ENCODE measurements at regions not wholly inside any gene's neighbourhood (a gene's known extent, or its start where the extent isn't known, plus 50 kb on each side); places are given as distances from the start of the nearest gene placed in this dataset.

GRCh38 chr6:154632119-154632518 lies 101.1 kb upstream of the SCAF8 start:
- TF ChIP-seq GATA2 (IDR thresholded peaks at IDR 0.05; ENCODE audit: low read depth, low read length) (no peak), GATA3 (IDR thresholded peaks at IDR 0.05; ENCODE audit: low read depth, low read length) (no peak)

GRCh38 chr6:154637392-154637791 lies 95.8 kb upstream of the SCAF8 start:
- TF ChIP-seq GATA2 (IDR thresholded peaks at IDR 0.05; ENCODE audit: low read depth, low read length) (no peak), GATA3 (IDR thresholded peaks at IDR 0.05; ENCODE audit: low read depth, low read length) (no peak)

GRCh38 chr6:154638369-154638768 lies 94.8 kb upstream of the SCAF8 start:
- TF ChIP-seq GATA3 (IDR thresholded peaks at IDR 0.05; ENCODE audit: low read depth, low read length), result no peak
- no peak for TF ChIP-seq GATA2 (IDR thresholded peaks at IDR 0.05; ENCODE audit: low read depth, low read length)

- no peak for TF ChIP-seq GATA2 (IDR thresholded peaks at IDR 0.05; ENCODE audit: low read depth, low read length)
- TF ChIP-seq GATA3 (IDR thresholded peaks at IDR 0.05; ENCODE audit: low read depth, low read length), result no peak
These were observed 84.9 kb upstream of the SCAF8 start for GRCh38 chr6:154648188-154648887.

GRCh38 chr6:154648888-154649205 lies 84.4 kb upstream of the SCAF8 start:
- TF ChIP-seq GATA3 (IDR thresholded peaks at IDR 0.05; ENCODE audit: low read depth, low read length), result no peak
- no peak for TF ChIP-seq GATA2 (IDR thresholded peaks at IDR 0.05; ENCODE audit: low read depth, low read length)

GRCh38 chr6:154649721-154650120 lies 83.5 kb upstream of the SCAF8 start:
- TF ChIP-seq GATA2 (IDR thresholded peaks at IDR 0.05; ENCODE audit: low read depth, low read length), result no peak
- no peak for TF ChIP-seq GATA3 (IDR thresholded peaks at IDR 0.05; ENCODE audit: low read depth, low read length)

GRCh38 chr6:154650351-154650750 lies 82.9 kb upstream of the SCAF8 start:
- TF ChIP-seq GATA2 (IDR thresholded peaks at IDR 0.05; ENCODE audit: low read depth, low read length), result no peak
- no peak for TF ChIP-seq GATA3 (IDR thresholded peaks at IDR 0.05; ENCODE audit: low read depth, low read length)

GRCh38 chr6:154651656-154652055 lies 81.6 kb upstream of the SCAF8 start:
- TF ChIP-seq GATA3 (IDR thresholded peaks at IDR 0.05; ENCODE audit: low read depth, low read length) (no peak), GATA2 (IDR thresholded peaks at IDR 0.05; ENCODE audit: low read depth, low read length) (no peak)

GRCh38 chr6:154653385-154653784 lies 79.8 kb upstream of the SCAF8 start:
- TF ChIP-seq GATA3 (IDR thresholded peaks at IDR 0.05; ENCODE audit: low read depth, low read length) (no peak), GATA2 (IDR thresholded peaks at IDR 0.05; ENCODE audit: low read depth, low read length) (no peak)

GRCh38 chr6:154653853-154654252 lies 79.4 kb upstream of the SCAF8 start:
- TF ChIP-seq GATA3 (IDR thresholded peaks at IDR 0.05; ENCODE audit: low read depth, low read length), result no peak
- TF ChIP-seq GATA2 (IDR thresholded peaks at IDR 0.05; ENCODE audit: low read depth, low read length), result no peak

- TF ChIP-seq GATA2 (IDR thresholded peaks at IDR 0.05; ENCODE audit: low read depth, low read length) (no peak), GATA3 (IDR thresholded peaks at IDR 0.05; ENCODE audit: low read depth, low read length) (no peak)
These were observed 76.6 kb upstream of the SCAF8 start for GRCh38 chr6:154656660-154657059.

GRCh38 chr6:154661768-154662167 lies 71.4 kb upstream of the SCAF8 start:
- TF ChIP-seq GATA2 (IDR thresholded peaks at IDR 0.05; ENCODE audit: low read depth, low read length), result no peak
- no peak for TF ChIP-seq GATA3 (IDR thresholded peaks at IDR 0.05; ENCODE audit: low read depth, low read length)

GRCh38 chr6:154664287-154664686 lies 68.9 kb upstream of the SCAF8 start:
- no peak for TF ChIP-seq GATA3 (IDR thresholded peaks at IDR 0.05; ENCODE audit: low read depth, low read length)
- TF ChIP-seq GATA2 (IDR thresholded peaks at IDR 0.05; ENCODE audit: low read depth, low read length), result no peak

- no peak for TF ChIP-seq GATA3 (IDR thresholded peaks at IDR 0.05; ENCODE audit: low read depth, low read length)
- TF ChIP-seq GATA2 (IDR thresholded peaks at IDR 0.05; ENCODE audit: low read depth, low read length), result no peak
These were observed 65.1 kb upstream of the SCAF8 start for GRCh38 chr6:154668156-154668555.

GRCh38 chr6:154672086-154672485 lies 61.1 kb upstream of the SCAF8 start:
- TF ChIP-seq GATA2 (IDR thresholded peaks at IDR 0.05; ENCODE audit: low read depth, low read length), result no peak
- TF ChIP-seq GATA3 (IDR thresholded peaks at IDR 0.05; ENCODE audit: low read depth, low read length), result no peak

GRCh38 chr6:154673919-154674318 lies 59.3 kb upstream of the SCAF8 start:
- TF ChIP-seq GATA2 (IDR thresholded peaks at IDR 0.05; ENCODE audit: low read depth, low read length) (no peak), GATA3 (IDR thresholded peaks at IDR 0.05; ENCODE audit: low read depth, low read length) (no peak)
